ENCODE measurements at regions not wholly inside any gene's neighbourhood (a gene's known extent, or its start where the extent isn't known, plus 50 kb on each side); places are given as distances from the start of the nearest gene placed in this dataset.
A peak's percentile ranks its signal among the peaks of the same experiment; 100 is the strongest.
"Not testable (repeated sequence)": the region's sequence is repeated elsewhere in the genome, so short reads cannot be mapped to it uniquely, and the experiment has no call there.

DNA sequence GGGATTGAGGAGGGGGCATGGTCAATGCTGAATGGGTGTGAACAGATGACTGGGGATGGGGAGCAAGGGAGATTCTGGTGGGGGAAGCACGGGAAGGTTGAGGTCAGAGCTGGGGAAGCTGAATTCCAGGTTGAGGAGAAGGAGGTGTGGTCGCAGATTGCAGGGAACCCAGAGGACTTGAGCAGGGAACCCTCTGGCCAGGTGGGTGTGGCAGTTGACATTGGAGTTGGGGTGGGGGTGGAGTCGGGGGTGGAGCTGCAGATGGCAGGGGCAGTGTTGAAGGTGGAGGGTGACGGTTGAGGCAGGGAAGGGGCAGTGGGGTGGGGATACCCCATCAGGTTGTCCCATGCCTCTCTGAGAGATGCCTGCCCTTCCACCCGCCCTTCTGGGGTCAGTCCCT lies 94.7 kb downstream of the WTIP start:
- no peak for DNase-seq (ENCODE audit: low read depth)
- TF ChIP-seq, protein P1, sequence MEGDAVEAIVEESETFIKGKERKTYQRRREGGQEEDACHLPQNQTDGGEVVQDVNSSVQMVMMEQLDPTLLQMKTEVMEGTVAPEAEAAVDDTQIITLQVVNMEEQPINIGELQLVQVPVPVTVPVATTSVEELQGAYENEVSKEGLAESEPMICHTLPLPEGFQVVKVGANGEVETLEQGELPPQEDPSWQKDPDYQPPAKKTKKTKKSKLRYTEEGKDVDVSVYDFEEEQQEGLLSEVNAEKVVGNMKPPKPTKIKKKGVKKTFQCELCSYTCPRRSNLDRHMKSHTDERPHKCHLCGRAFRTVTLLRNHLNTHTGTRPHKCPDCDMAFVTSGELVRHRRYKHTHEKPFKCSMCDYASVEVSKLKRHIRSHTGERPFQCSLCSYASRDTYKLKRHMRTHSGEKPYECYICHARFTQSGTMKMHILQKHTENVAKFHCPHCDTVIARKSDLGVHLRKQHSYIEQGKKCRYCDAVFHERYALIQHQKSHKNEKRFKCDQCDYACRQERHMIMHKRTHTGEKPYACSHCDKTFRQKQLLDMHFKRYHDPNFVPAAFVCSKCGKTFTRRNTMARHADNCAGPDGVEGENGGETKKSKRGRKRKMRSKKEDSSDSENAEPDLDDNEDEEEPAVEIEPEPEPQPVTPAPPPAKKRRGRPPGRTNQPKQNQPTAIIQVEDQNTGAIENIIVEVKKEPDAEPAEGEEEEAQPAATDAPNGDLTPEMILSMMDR (conservative IDR thresholded peaks at IDR 0.05; ENCODE audit: low read depth, low read length): no peak
- H3K4me3 ChIP-seq (ENCODE audit: low read depth, low read length): no peak overlapping the region

DNA sequence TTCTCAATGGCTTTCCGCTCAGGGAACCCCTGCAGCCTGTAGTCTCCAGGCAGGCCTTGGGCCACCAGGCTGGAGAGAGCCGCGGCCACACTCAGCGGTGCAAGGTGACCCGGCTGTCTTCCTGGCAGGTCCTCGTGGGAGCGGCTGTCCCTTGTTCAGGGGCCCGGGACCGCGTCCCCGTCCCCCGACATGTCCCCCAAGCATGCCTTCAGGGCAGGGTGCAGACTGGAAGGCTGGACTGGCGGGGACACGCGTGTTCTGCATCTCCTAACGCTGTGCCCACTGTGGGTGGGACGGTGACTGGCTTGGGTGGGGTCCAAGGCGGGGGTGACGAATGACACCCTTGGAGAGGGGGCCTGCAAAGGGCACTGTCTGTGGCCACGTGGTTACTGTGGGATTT lies 93.6 kb downstream of the WTIP start:
- no peak for DNase-seq (ENCODE audit: low read depth)
- H3K4me3 ChIP-seq (ENCODE audit: low read depth, low read length): no peak overlapping the region
- TF ChIP-seq, protein P1 (conservative IDR thresholded peaks at IDR 0.05; ENCODE audit: low read depth, low read length): no peak

- H3K4me3 ChIP-seq (ENCODE audit: low read depth, low read length): no peak overlapping the region
- no peak for DNase-seq (ENCODE audit: low read depth)
- TF ChIP-seq, protein P1 (conservative IDR thresholded peaks at IDR 0.05; ENCODE audit: low read depth, low read length): no peak
Measured at GRCh38 chr19:34574704-34575103, 93.1 kb downstream of the WTIP start.

GRCh38 chr19:34573226-34573864 lies 91.8 kb downstream of the WTIP start:
- DNase-seq (ENCODE audit: low read depth): no peak
- no peak overlapping the region for H3K4me3 ChIP-seq (ENCODE audit: low read depth, low read length)
- TF ChIP-seq, protein P1 (conservative IDR thresholded peaks at IDR 0.05; ENCODE audit: low read depth, low read length): no peak

DNA sequence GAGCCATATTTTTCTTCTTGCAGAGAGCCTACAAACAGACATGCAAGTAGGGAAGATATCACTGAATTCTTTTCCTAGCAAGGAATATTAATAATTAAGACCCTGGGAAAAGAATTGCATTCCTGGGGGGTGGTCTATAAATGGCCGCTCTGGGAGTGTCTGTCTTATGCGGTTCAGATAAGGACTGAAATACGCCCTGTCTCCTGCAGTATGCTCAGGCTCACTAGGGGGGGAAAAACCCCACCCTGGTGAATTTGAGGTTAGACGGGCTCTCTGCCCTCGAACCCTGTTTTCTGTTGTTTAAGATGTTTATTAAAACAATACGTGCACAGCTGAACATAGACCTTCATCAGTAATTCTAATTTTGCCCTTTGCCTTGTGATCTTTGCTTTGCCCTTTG lies 88.6 kb downstream of the WTIP start:
- peak; percentile 4 for DNase-seq (ENCODE audit: low read depth)

DNA sequence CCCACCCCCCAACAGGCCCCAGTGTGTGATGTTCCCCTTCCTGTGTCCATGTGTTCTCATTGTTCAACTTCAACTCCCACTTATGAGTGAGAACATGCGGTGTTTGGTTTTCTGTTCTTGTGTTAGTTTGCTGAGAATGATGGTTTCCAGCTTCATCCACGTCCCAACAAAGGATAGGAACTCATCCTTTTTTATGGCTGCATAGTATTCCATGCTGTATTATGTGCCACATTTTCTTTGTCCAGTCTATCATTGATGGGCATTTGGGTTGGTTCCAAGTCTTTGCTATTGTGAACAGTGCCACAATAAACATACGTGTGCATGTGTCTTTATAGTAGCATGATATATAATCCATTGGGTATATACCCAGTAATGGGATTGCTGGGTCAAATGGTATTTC lies 80.8 kb downstream of the WTIP start:
- DNase-seq (ENCODE audit: low read depth); H3K4me3 ChIP-seq (ENCODE audit: low read depth, low read length): not testable (repeated sequence)

More for the DNA sequence above, 88.6 kb downstream of the WTIP start:
- not testable (repeated sequence) for H3K4me3 ChIP-seq (ENCODE audit: low read depth, low read length)

Data from choroid plexus epithelial cell (primary cell).